Activated T-cell treated with anti-CD3 and anti-CD28 coated beads, Interleukin-2, amount 50 U/mL, for 24 hours (primary cell): ENCODE measurements at regions not wholly inside any gene's neighbourhood (a gene's known extent, or its start where the extent isn't known, plus 50 kb on each side); places are given as distances from the start of the nearest gene placed in this dataset.

Experiments
- DNase-seq: peaks from one replicate; pipeline ENCODE4 v3.0.0-alpha.2; 2020
- H3K27ac Mint-ChIP-seq: 2 replicates; pipeline ENCODE4 v1.8.0; 2020; ENCODE audit warnings: mild to moderate bottlenecking, mixed read lengths
- H3K27me3 Mint-ChIP-seq: 2 replicates; pipeline ENCODE4 v1.8.0; 2020; ENCODE audit warnings: mixed read lengths
- H3K36me3 Mint-ChIP-seq: 2 replicates; pipeline ENCODE4 v1.8.0; 2020; ENCODE audit warnings: low read depth, mixed read lengths
- H3K4me1 Mint-ChIP-seq: 2 replicates; pipeline ENCODE4 v1.8.0; 2020; ENCODE audit warnings: low read depth, mixed read lengths
- H3K4me3 Mint-ChIP-seq: 2 replicates; pipeline ENCODE4 v1.8.0; 2020; ENCODE audit warnings: mild to moderate bottlenecking, moderate library complexity, mixed read lengths
- H3K9me3 Mint-ChIP-seq: 2 replicates; pipeline ENCODE4 v1.8.0; 2020; ENCODE audit warnings: mixed read lengths

DNA sequence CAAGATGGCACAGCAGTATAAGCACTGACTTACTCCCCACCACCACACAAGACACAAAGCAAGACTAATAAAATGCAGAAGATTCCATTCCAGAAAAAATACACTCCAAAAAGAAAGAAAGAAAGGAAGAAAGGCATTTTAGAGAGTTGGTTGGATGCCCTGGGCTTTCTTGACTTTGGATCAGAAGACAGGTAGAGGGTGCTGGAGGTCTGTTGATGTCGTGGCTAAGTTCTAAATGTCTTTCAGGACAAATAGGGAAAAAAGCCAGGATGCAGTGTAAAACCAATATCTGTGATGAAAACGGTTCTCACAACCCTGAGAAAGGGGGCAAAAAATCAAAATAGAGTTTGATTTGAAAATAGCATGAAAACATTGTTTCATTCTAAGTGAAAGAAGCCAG is 555.2 kb upstream of the PRKX start:
- Mint-ChIP-seq H3K4me3 (no peak overlapping the region), H3K27me3 (no peaks in the 10 kb centered on the region), H3K36me3 (no peaks in the 10 kb centered on the region), H3K9me3 (no peaks in the 10 kb centered on the region), H3K27ac (no peak overlapping the region), H3K4me1 (no peaks in the 10 kb centered on the region)
- DNase-seq = no peak

GRCh38 chrX:4265036-4265435 is 551.6 kb upstream of the PRKX start:
- Mint-ChIP-seq H3K36me3 (no peaks in the 10 kb centered on the region), H3K4me3 (no peak overlapping the region)

DNA sequence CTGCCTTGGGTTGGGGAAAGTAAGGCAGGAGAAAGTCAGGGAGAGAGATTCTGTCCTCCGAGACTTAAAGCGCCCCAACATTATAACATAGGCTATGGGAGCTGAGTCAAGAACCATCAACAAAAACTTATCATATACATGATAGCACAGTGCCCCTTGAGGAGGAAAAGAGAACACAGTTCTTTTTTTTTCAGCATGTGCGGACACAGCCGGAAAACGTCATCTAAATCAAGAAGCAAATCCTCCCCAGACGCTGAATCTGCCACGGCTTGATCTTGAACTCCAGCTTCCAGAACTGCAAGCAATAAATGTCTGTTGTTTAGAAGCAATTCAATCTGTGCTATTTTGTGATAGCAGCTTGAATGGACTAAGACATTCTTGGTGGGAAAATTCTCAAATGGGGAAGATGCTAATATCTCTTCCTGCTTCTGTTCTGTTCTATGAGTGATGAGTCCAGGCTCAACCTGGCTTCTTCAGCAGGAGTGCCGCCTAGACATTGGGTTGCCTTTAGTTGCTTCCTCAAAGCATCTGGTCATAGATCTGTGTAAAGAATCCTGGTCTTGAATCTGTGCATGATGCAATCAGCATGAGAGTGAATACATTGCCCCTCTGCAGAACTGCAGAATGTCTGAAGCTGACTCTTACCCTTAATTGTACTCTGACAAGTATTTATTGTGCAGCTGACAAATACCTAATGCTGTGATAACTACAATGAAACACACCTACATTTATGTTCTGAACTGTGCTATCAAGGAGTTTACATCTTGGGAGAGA is 549.8 kb upstream of the PRKX start:
- H3K4me3 Mint-ChIP-seq = no peak overlapping the region

More at GRCh38 chrX:4265036-4265435, 551.6 kb upstream of the PRKX start:
- peaks cover 2% of the 10 kb centered on the region for H3K9me3 Mint-ChIP-seq
- H3K27ac Mint-ChIP-seq = no peak overlapping the region
- DNase-seq = no peak
- H3K4me1 Mint-ChIP-seq = no peaks in the 10 kb centered on the region
- H3K27me3 Mint-ChIP-seq = no peaks in the 10 kb centered on the region

DNA sequence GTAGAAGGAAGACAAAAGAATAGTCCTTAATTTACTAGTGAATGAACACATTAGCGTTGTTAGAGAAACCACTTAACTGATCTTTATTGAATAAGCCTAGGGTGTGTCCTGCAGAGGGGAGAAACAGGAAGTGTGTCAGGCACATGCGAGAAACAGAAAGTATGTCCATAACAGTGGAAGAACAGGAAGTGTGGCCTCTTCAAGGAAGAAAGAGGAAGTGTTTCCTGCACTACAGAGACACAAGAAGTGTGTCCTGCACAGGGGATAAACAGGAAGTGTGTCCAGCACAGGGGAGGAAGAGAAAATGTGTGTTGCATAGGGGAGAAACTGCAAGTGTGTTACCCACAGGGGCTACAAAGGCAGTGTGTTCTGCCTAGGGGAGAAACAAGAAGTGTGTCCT is 539.6 kb upstream of the PRKX start:
- no peak for DNase-seq
- Mint-ChIP-seq H3K4me1 (peaks cover 8% of the 10 kb centered on the region), H3K27ac (no peak overlapping the region), H3K9me3 (peaks cover 14% of the 10 kb centered on the region), H3K4me3 (no peak overlapping the region), H3K27me3 (no peaks in the 10 kb centered on the region), H3K36me3 (no peaks in the 10 kb centered on the region)

More for the DNA sequence above, 549.8 kb upstream of the PRKX start:
- H3K27ac Mint-ChIP-seq = no peak overlapping the region
- DNase-seq = no peak
- no peaks in the 10 kb centered on the region for H3K36me3 Mint-ChIP-seq
- H3K4me1 Mint-ChIP-seq = no peaks in the 10 kb centered on the region
- peaks cover 2% of the 10 kb centered on the region for H3K9me3 Mint-ChIP-seq
- no peaks in the 10 kb centered on the region for H3K27me3 Mint-ChIP-seq

DNA sequence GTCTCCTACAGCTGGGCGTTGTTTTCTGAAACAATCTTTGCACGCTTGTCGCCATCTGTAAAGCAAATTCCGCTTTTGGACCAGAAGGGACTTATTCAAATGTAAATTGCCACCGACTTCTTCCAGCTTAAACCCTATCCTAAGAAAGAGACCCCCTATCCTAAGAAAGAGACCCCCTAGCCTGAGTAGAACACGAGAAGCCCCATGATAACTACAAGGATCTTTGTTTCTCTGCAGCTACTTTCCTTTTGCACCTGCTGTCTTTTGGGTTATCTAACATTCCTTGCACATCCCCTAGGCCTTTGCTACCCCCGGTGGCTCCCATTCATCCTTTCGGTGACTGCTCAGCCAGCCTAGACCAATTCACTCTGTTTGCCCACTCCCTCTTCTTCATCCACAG is 536.0 kb upstream of the PRKX start:
- Mint-ChIP-seq H3K27me3 (no peaks in the 10 kb centered on the region), H3K4me1 (peaks cover 8% of the 10 kb centered on the region), H3K27ac (no peak overlapping the region), H3K36me3 (no peaks in the 10 kb centered on the region), H3K9me3 (peaks cover 29% of the 10 kb centered on the region), H3K4me3 (no peak overlapping the region)
- DNase-seq = no peak

DNA sequence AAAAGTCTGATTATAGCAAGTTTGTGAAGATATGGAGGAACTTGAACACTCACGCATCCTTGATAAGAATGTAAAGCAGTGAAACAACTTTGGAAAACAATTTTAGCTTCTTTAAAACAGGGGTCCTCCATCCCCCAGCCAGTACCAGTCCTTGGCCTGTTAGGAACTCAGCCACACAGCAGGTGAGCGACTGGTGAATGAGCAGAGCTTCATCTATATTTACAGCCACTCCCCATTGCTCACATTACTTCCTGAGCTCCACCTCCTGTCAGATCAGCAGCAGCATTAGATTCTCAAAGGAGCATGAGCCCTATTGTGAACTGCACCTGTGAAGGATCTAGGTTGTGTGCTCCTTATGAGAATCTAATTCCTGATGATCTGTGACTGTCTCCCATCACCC is 530.3 kb upstream of the PRKX start:
- H3K4me1 Mint-ChIP-seq = no peaks in the 10 kb centered on the region
- H3K36me3 Mint-ChIP-seq = no peaks in the 10 kb centered on the region
- no peak overlapping the region for H3K27ac Mint-ChIP-seq
- no peak overlapping the region for H3K4me3 Mint-ChIP-seq
- no peaks in the 10 kb centered on the region for H3K27me3 Mint-ChIP-seq
- no peak for DNase-seq
- H3K9me3 Mint-ChIP-seq = peaks cover 21% of the 10 kb centered on the region

- Mint-ChIP-seq H3K27ac (no peak overlapping the region), H3K36me3 (no peaks in the 10 kb centered on the region), H3K9me3 (peaks cover 15% of the 10 kb centered on the region), H3K27me3 (no peaks in the 10 kb centered on the region), H3K4me1 (no peaks in the 10 kb centered on the region), H3K4me3 (no peak overlapping the region)
- DNase-seq = no peak
Measured at GRCh38 chrX:4240541-4241194, 527.2 kb upstream of the PRKX start.

DNA sequence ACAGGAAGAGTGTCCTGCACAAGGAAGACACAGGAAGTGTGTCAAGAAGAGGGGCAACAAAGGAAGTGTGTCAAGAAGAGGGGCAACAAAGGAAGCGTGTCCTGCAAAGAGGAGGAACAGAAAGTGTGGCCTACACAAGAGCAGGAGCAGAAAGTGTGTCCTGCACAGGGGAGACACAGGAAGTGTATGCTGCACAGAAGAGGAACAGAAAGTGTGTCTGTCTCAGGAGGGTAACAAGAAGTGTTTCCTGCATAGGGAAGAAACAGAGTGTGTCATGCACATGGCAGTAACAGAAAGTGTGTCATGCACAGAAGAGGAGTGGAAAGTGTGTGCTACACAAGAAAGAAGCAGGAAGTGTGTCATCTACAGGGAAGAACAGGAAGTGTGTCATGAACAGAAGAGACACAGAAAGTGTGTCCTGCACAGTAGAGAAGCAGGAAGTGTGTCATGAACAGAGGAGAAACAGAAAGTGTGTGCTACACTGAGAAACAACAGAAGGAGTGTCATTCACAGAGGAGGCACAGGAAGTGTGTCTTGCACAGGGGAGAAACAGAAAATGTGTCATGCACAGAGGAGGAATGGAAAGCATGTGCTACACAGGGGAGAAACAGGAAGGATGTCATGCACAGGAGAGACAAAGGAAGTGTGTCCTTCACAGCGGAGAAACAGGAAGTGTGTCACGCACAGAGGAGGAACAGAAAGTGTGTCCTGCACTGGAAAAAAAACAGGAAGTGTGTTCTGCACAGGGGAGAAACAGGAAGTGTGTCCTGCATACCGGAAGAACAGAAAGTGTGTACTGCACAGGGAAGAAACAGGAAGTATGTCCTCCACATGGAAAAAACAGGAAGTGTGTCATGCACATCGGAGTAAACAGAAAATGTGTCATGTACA is 526.4 kb upstream of the PRKX start:
- Mint-ChIP-seq H3K27ac (no peak overlapping the region), H3K4me3 (no peak overlapping the region), H3K9me3 (peaks cover 12% of the 10 kb centered on the region), H3K4me1 (no peaks in the 10 kb centered on the region), H3K27me3 (no peaks in the 10 kb centered on the region), H3K36me3 (no peaks in the 10 kb centered on the region)
- DNase-seq = no peak

GRCh38 chrX:4238916-4239315 is 525.5 kb upstream of the PRKX start:
- Mint-ChIP-seq H3K27me3 (no peaks in the 10 kb centered on the region), H3K36me3 (no peaks in the 10 kb centered on the region), H3K4me3 (no peak overlapping the region), H3K9me3 (peaks cover 10% of the 10 kb centered on the region), H3K27ac (no peak overlapping the region), H3K4me1 (no peaks in the 10 kb centered on the region)
- no peak for DNase-seq

DNA sequence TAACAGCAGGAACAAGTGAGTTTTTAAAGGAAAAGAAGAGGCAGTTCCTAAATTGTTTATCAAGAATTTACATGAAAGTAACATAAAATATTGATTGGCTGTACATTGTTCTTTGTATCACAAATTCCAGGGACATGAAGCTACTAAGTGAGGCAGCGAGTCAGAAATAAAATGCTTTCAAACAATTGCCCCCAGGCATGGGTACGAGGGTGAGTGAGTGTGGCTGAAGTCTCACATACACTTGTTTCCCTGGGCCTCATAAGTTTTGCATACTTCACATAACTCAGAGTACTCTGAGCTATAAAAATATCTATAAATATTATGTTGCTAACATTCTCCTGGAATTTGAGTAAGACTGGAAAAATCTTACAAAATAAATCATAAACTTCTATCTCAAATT is 511.6 kb upstream of the PRKX start:
- no peak overlapping the region for H3K4me3 Mint-ChIP-seq
- H3K9me3 Mint-ChIP-seq = peaks cover 6% of the 10 kb centered on the region
- no peak for DNase-seq
- no peaks in the 10 kb centered on the region for H3K36me3 Mint-ChIP-seq
- no peak overlapping the region for H3K27ac Mint-ChIP-seq
- H3K4me1 Mint-ChIP-seq = no peaks in the 10 kb centered on the region
- no peaks in the 10 kb centered on the region for H3K27me3 Mint-ChIP-seq

- no peak for DNase-seq
- Mint-ChIP-seq H3K27ac (no peak overlapping the region), H3K4me1 (no peaks in the 10 kb centered on the region), H3K27me3 (no peaks in the 10 kb centered on the region), H3K4me3 (no peak overlapping the region), H3K36me3 (no peaks in the 10 kb centered on the region), H3K9me3 (peaks cover 7% of the 10 kb centered on the region)
Measured at GRCh38 chrX:4206941-4207340, 493.5 kb upstream of the PRKX start.

- Mint-ChIP-seq H3K27ac (no peak overlapping the region), H3K36me3 (no peaks in the 10 kb centered on the region), H3K4me3 (no peak overlapping the region), H3K9me3 (peaks cover 7% of the 10 kb centered on the region), H3K4me1 (no peaks in the 10 kb centered on the region), H3K27me3 (no peaks in the 10 kb centered on the region)
- no peak for DNase-seq
Measured at GRCh38 chrX:4197971-4198370, 484.5 kb upstream of the PRKX start.

DNA sequence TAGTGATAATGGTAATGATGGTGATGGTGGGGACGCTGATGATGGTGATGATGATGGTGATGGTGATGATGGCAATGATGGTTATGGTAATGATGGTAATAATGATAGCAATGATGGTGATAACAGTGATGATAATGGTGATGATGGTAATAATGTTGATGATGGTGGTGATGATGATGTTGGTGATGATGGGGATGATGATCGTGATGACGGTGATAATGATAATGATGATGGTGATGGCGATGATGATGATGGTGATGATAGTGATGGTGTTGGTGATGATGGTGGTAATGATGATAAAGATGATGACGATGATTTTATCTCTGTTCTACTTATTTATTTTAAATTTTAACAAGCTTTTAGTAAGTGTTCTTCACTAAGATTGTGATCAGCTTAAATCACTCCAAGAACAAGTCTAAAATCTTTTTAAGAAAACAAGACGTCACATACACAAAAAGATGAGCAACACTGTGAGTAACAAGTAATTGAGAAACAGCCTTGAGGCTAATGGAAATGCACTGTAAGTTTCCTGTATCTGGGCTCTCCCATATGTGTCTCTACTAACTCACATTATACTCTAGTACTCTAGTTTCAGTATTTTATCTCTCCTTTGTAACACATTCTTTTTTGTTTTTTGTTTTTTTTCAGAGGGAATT is 480.2 kb upstream of the PRKX start:
- Mint-ChIP-seq H3K27ac (no peak overlapping the region), H3K9me3 (peaks cover 2% of the 10 kb centered on the region), H3K4me3 (no peak overlapping the region), H3K4me1 (no peaks in the 10 kb centered on the region), H3K27me3 (no peaks in the 10 kb centered on the region), H3K36me3 (no peaks in the 10 kb centered on the region)
- DNase-seq = no peak

- H3K4me1 Mint-ChIP-seq = no peaks in the 10 kb centered on the region
- H3K27me3 Mint-ChIP-seq = no peaks in the 10 kb centered on the region
- no peak overlapping the region for H3K27ac Mint-ChIP-seq
- no peak overlapping the region for H3K4me3 Mint-ChIP-seq
- DNase-seq = no peak
- H3K9me3 Mint-ChIP-seq = peaks cover 3% of the 10 kb centered on the region
- H3K36me3 Mint-ChIP-seq = no peaks in the 10 kb centered on the region
Measured at GRCh38 chrX:4186331-4186730, 472.9 kb upstream of the PRKX start.
